HS-27A (cell line): ENCODE measurements at regions not wholly inside any gene's neighbourhood (a gene's known extent, or its start where the extent isn't known, plus 50 kb on each side); places are given as distances from the start of the nearest gene placed in this dataset.

ENCODE experiments used
- DNase-seq: peaks from one replicate; pipeline ENCODE4 v3.0.0-alpha.2; 2012; ENCODE audit warnings: low read depth, missing footprints

- DNase-seq, result no peak
Observed at GRCh38 chr7:13035233-13035632, 347.8 kb downstream of the ARL4A start.

DNA sequence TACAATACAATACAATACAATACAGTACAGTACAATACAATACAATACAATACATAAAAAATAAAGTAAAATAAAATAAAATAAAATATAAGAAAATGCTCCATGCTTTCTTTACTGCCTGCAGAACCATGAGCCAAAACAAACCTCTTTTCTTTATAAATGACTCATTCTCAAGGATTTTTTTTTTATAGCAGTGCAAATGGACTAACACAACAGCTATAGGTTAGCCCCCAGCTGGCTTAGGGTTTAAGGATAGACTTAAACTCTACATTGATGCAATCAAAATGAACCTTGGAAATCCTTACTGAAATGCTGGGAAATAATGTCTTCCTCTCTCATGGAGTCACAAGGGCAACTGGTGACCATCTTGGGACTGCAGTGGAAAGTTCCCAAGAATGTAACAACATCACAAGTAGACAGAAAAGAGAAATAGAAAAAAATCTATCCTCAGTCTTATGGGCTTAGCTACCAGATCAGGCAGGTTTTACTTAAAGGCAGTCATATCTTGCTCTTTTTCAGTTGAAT lies 348.9 kb downstream of the ARL4A start:
- no peak for DNase-seq

DNA sequence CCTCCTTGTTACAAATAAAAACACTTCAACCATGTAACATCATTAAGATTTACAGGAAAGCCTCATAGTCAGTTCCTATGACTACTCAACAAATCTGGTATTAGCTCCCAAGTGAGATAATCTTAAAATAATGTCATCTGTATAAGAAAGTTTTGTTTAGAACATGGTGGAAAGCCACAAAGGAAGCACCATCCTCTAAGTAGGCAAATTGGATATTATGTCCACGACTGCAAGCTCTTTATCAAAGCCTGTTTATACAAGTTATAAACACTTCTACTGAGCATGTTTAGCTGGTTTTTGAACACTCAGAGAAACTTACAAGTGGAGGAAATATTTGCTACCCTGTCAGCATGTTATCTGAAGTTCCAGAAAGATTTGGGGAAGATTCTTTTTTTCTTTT lies 349.8 kb downstream of the ARL4A start:
- DNase-seq, result no peak

GRCh38 chr7:13041368-13041988 lies 354.0 kb downstream of the ARL4A start:
- no peak for DNase-seq

GRCh38 chr7:13042605-13043236 lies 355.3 kb downstream of the ARL4A start:
- no peak for DNase-seq

DNA sequence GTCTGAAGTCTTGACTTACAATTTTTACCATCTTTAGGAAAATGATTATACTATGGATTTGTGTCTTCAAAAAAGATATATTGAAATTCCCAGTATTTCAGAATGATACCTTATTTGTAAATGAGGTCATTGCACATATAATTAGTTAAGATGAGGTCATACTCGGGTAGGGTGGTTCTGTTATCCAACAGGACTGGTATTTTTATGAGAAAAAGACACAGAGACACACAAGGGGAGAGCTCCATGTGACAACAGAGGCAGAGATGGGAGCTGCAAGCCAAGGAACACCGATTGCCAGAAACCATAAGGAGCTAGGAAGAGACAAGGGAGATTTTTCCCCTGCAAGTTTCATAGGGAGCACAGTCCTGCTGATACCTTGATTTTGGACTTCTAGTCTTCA lies 356.9 kb downstream of the ARL4A start:
- no peak for DNase-seq

GRCh38 chr7:13047061-13047460 lies 359.6 kb downstream of the ARL4A start:
- DNase-seq, result no peak

GRCh38 chr7:13049946-13050345 lies 362.5 kb downstream of the ARL4A start:
- no peak for DNase-seq

DNA sequence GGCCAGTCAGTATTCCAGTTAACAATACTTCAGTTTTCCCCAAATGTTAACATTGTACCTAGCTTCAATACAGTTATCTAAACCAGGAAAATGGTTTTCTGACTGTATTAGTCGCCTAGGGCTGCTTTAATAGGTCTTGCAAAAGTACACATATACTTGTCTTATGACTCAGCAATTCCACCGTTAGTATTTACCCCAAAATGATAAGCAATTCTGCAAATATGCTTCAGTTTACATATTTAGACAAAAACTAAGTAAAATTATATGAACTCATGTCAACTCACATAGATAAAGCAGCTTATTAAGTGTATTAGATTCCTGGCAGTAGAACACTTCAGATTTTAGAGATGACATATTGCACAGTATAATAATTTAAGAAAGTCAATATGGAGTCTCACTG lies 363.3 kb downstream of the ARL4A start:
- DNase-seq, result peak; percentile 19

GRCh38 chr7:13055732-13056368 lies 368.4 kb downstream of the ARL4A start:
- DNase-seq, result no peak

- DNase-seq, result no peak
Observed at GRCh38 chr7:13057462-13058200, 370.2 kb downstream of the ARL4A start.

DNA sequence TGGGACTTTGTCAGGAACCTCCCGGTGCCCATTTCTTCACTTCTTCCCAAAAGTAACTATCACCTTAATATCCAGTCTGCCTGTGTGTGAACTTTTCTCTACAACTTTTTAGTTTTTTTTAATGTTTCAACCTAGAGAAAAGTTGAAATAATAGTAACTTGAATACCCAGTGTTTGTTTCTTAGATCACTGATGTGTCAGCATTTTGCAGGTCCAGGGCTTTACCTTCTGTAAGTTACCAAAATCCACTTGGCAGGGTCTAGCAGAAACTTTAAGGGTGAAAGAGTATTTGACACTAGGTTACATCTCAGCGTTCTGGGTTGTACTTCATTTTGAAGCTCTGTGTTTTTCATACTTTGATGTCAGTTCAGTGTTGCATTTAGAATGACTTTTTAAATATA lies 372.7 kb downstream of the ARL4A start:
- no peak for DNase-seq

- no peak for DNase-seq
Observed at GRCh38 chr7:13061115-13061514, 373.7 kb downstream of the ARL4A start.

- DNase-seq, result no peak
Observed at GRCh38 chr7:13062631-13063030, 375.2 kb downstream of the ARL4A start.

- DNase-seq, result no peak
Observed at GRCh38 chr7:13067036-13067435, 379.6 kb downstream of the ARL4A start.

GRCh38 chr7:13068032-13068431 lies 380.6 kb downstream of the ARL4A start:
- no peak for DNase-seq

DNA sequence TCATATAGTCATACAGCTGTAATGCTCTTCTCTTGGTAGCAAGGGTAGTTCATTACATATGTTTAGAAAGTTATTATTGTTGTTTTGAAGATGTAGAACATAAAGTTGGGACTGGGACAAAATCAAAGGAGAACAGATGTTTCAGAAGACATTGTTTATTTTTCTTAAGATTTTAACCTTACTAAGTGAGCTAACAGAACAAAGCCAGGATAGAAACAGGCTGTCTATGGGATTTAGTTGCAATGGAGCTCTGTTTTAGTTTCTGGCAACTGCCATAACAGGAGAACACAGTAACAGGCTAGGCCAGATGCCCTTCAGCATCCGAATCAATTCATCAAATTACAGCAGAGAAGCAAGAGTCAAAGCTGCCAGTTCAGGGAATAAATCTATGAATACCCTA lies 382.4 kb downstream of the ARL4A start:
- no peak for DNase-seq

GRCh38 chr7:13072014-13072413 lies 384.6 kb downstream of the ARL4A start:
- DNase-seq, result no peak

DNA sequence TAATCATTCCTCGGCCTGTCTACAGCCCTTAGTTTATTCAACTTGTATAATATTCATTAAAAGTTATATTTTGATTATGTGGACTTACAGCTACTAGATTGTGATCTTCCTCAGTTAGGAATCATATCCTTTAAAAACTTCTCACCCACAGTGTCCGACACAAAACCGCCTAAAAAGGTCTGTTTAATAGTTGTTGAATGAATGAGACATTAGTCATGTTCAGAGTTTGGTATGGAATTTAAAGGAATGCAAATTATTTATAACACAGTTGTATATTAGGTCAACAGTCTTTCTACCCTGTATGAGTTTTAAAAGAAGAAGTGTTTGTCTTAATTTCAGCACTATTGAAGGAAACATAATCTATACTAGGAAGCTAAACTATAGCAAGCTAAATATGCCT lies 390.0 kb downstream of the ARL4A start:
- DNase-seq, result peak; percentile 50

GRCh38 chr7:13078105-13078504 lies 390.7 kb downstream of the ARL4A start:
- DNase-seq, result no peak

DNA sequence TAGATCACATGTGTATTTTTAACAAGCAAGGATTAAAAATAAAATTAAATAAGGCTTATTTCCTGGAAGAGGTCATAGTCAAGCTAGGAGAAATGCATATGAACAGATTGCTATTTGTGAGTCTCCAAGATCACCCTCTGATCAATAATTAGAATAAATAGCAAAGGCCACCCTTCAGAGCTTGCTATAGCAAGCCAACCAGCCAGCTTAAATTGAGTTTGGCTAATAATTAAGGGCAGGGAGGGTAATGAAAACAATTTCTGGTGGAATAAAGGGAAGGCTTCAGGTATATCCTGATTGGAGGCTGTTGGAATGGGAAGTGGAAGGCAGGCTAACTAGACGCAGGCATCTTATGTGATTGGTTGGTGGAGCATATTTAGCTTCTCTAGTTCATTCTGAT lies 403.5 kb downstream of the ARL4A start:
- DNase-seq, result no peak

- DNase-seq, result no peak
Observed at GRCh38 chr7:13091974-13092707, 404.7 kb downstream of the ARL4A start.
